NCI-H446 treated with DMSO at 0.1 percent for 48 hours (cell line): ENCODE measurements at regions not wholly inside any gene's neighbourhood (a gene's known extent, or its start where the extent isn't known, plus 50 kb on each side); places are given as distances from the start of the nearest gene placed in this dataset.

ENCODE experiments used
- DNase-seq: peaks from one replicate; lab custom pipeline; 2025; lab: John Stamatoyannopoulos, UW

DNA sequence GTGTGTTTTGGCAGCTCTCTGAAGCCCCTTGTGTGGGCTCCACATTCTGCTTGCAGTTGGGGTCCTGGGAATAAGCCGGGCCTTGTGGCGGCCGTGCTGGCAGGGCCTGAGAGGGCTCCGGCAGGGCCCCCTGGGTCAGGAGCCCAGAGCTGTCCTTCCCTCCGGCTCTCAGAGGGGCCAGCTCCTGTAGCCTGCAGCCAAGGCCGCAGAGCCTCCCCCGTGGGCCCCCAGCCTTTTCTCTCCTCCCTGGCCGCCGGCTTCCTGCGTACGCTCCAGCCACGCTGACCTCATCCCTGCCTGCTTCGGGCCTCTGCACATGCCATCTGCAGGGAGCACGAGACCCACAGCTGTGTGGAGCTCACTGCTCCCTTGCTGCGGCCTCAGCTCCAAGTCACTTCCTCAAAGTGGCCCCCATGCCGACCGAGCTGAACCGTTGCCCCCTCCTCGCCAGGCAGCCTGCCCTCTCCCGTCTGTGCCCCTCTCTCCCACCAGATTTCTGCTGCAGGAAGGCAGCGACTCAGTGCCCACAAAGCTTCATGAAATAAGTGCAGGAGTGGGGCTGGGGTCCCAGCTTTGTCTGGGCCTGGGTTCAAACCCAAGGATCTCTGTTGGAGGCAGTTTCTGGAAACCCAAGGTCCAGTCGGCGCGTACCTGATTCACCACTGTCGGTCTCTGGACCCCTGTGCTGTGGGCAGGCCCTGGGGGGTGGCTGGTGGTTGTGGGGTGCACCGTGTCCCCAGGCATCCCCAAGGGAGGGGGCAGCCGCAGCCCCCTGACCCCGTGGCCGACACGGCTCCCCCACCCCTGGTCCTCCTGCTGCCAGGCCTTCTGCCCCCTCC is 57.1 kb upstream of the NKX1-1 start:
- no peak for DNase-seq

DNA sequence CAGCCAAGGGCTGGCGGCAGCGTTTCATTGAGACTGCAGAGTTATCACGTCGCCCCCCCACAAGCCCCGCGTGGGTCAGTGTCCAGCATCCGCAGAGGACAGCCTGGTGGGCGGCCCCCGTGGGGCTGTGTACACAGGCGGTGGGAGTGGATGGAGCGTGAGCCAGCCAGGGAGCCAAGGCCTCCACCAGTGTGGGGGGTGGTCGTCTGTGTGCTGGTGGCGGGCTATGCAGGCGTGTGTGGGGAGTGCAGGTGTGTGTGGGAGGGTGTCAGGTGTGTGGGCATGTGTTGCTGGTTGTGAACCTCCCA is 56.5 kb upstream of the NKX1-1 start:
- DNase-seq, result no peak

GRCh38 chr4:1462009-1462767 is 55.9 kb upstream of the NKX1-1 start:
- no peak for DNase-seq

GRCh38 chr4:1460967-1461868 is 55.0 kb upstream of the NKX1-1 start:
- no peak for DNase-seq

- DNase-seq, result no peak
Observed at GRCh38 chr4:1459722-1460511, 53.7 kb upstream of the NKX1-1 start.

DNA sequence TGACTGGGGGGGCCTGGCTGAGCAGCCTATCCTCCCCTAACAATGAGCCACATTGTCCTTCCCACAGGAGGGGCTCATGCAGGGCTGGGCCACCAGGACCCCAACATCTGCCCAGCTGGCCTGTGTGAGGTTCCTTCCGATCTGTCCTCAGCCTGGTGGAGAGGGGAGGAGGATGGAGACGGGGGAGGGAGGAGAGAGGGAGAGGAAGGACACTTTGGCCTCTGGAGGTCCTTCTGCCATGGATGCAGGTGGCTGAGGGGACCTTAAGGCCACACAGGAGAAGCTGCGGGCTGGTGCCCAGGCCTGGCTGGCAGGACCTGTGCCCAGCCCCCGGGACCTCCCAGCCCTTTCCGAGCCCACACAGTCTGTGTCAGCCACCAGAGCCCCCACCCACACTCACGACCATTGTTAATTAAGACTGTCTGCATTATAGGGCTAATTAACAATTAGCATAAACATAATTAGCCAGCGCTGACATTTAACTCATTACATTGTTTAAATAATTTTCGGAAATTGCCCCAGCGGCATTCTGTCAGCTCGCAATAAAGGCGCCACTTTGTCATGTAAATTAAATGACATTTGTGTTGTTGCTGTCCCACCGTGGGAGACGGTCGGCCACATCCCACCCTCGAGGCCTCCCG is 53.0 kb upstream of the NKX1-1 start:
- no peak for DNase-seq

GRCh38 chr4:1458581-1458980 is 52.3 kb upstream of the NKX1-1 start:
- no peak for DNase-seq
